Sigmoid colon (tissue), 4 donors: ENCODE measurements at regions not wholly inside any gene's neighbourhood (a gene's known extent, or its start where the extent isn't known, plus 50 kb on each side); places are given as distances from the start of the nearest gene placed in this dataset.

Experiments used
- CTCF ChIP-seq, 4 experiments: fragments of 450-650 bp in 3 of 4; fragments of 200-600 bp in 1 of 4; IDR thresholded peaks; one replicate each; pipeline ENCODE4 v1.5.1; 2016 to 2019; ENCODE audit warnings: antibody characterized with exemption in 4 of 4, mild to moderate bottlenecking in 3 of 4, moderate library complexity in 2 of 4
- POLR2A ChIP-seq, 2 donors: fragments of 450-650 bp; IDR thresholded peaks; one replicate each; pipeline ENCODE4 v1.6.1; 2016; ENCODE audit warnings: antibody characterized with exemption in 2 of 2, mild to moderate bottlenecking in 2 of 2, moderate library complexity in 2 of 2
- POLR2AphosphoS5 ChIP-seq, 4 donors: sonication (generic); formaldehyde crosslinking; IDR thresholded peaks; one replicate each; pipeline ENCODE4 v1.6.1; 2017; ENCODE audit warnings: antibody characterized with exemption in 4 of 4

GRCh38 chr3:73738711-73739110 lies 114.0 kb upstream of the PDZRN3 start:
- TF ChIP-seq POLR2AphosphoS5 (IDR thresholded peaks at IDR 0.05) (no peak), CTCF (IDR thresholded peaks at IDR 0.05) (no peak), POLR2A (IDR thresholded peaks at IDR 0.05) (no peak)
